NCI-H774 (cell line): ENCODE measurements at regions not wholly inside any gene's neighbourhood (a gene's known extent, or its start where the extent isn't known, plus 50 kb on each side); places are given as distances from the start of the nearest gene placed in this dataset.

Source experiments
- DNase-seq: peaks from one replicate; lab custom pipeline; 2025; lab: John Stamatoyannopoulos, UW

GRCh38 chr9:107210775-107211174 is 72.3 kb upstream of the RAD23B start:
- DNase-seq: no peak

- no peak for DNase-seq
Measured at GRCh38 chr9:107211284-107211923, 71.7 kb upstream of the RAD23B start.

DNA sequence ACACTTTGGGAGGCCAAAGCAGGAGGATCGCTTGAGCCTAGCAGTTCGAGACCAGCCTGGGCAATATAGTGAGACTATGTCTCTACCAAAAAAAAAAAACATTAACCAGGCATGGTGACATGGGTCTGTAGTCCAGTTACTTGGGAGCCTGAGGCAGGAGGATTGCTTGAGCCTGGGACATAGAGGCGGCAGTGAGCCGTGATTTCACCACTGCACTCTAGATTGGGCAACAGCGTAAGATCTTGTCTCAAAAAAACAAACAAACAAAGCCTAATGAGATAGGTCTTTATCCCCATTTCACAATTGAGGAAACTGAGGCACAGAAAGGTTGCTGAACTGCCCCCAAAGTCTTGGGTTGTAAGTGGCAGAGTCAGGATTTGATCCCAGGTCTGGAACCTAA is 70.5 kb upstream of the RAD23B start:
- DNase-seq: no peak

GRCh38 chr9:107213080-107213479 is 70.0 kb upstream of the RAD23B start:
- no peak for DNase-seq

- no peak for DNase-seq
Measured at GRCh38 chr9:107213561-107214028, 69.5 kb upstream of the RAD23B start.

GRCh38 chr9:107214381-107214780 is 68.7 kb upstream of the RAD23B start:
- DNase-seq: no peak

GRCh38 chr9:107214915-107215314 is 68.2 kb upstream of the RAD23B start:
- DNase-seq: no peak

DNA sequence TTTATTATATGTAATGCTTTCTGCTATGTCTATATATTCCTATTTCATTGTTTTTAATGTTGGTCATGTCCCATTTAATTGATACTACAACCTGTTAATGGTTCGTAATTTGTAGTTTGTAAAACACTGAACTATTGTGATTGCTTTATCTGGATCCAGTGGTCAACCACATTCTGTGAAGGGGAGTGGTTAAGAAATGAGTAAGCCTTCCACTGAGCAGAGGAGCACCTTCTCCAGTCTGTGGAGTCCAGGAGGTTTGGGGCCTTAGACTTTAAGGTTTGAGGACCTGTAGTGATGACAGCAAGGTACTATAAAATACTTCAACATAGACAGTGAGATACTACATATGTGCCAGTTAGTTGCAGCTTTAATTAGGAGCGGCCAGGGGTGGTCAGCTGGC is 67.7 kb upstream of the RAD23B start:
- no peak for DNase-seq

- no peak for DNase-seq
Measured at GRCh38 chr9:107216329-107216728, 66.8 kb upstream of the RAD23B start.

DNA sequence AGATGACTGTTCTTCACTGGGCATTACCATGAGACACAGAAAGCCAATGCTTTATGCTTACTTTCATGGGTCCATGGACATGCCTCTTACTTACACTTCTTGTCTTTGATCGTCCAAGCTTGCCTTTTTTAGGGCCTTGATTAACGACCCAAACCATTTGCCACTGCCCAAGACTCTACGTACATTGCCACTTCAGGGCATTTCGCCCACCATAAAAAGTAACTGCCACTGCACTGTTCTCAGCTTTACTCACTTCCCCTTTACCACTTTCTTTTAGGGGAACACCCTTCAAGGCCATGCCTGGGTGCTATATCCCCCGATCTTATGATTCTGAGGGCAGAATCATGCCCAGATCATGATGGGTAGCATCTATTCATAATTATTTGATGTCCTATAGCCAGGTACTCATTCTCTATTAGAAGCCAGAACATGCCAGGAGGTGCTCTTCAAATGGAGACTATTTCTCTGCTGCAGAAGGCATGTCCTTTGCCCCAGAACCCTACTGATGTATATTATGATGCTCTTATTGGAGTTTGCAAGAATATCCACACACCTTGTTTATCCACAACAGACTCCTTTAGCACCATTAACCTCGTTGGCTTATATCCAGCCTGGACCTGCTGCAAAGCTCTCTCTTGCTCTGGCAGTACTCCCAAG is 64.1 kb upstream of the RAD23B start:
- DNase-seq: no peak

DNA sequence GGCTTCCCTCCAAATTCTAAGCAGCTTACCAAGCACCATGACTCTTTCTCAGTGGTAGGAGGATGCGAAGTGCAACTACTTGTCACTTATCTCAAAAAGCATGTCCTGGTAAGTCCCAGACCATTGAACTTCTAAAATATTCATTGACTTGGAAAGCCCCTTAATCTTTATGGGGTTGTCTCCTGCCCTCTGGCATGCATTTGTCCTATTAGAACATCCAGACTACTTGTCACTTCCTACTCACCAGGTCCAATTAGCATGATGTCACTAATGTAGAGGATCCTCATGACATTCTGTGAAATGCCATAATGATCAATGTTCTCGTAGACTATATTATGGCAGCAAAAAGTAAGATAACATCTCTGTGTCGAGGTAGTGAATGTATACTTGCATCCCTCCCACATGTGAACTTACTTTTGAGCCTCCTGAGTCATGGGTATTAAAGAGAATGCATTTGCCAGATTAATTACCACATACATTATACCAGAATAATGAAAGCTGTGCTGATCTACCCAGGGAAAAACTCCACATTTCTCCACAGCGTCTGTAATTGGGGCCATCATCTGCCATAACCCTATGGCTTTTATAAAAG is 63.5 kb upstream of the RAD23B start:
- no peak for DNase-seq

DNA sequence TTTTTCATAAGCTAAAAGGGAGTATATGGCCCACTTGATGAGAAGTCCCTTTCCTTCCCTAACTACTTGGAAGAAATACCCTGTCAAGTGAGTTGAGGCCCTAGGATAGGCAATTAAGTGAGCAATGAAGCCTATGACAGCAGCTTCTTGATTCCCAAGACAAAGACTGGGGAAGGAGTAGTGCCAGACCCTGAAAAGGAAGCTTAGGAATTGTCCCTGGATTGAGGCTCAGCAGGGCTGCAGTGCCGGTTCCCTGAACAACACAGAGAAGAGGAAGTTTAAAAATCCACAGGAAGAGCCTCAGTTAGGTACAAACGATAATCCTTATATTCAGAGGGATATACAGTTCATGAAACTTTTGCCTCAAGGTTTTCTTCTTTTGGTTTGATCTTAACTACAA is 61.8 kb upstream of the RAD23B start:
- DNase-seq: no peak

DNA sequence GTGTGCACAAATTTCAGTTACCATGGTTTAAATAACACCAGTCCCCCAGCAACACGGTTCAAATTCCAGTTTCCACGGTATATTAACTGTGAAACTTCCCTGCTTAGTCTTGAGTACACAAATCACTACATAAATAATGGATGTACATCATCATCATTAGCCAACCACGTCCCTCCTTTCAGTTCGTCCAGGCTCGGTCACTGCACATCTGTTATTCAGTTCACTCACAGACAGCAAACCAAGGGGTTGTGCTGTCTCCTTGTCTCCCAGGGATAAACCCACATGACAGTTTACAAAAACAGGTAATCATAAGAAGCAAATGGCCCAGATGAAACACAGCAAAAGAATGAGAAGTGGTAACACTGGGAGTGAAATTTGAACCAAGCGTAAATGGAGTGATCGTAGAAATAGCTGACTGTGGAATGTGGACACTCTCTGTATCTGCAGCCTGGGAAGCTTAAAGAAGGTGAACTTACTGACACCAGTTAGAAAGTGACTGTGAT is 61.0 kb upstream of the RAD23B start:
- DNase-seq: peak; percentile 45

- no peak for DNase-seq
Measured at GRCh38 chr9:107223381-107223780, 59.7 kb upstream of the RAD23B start.

DNA sequence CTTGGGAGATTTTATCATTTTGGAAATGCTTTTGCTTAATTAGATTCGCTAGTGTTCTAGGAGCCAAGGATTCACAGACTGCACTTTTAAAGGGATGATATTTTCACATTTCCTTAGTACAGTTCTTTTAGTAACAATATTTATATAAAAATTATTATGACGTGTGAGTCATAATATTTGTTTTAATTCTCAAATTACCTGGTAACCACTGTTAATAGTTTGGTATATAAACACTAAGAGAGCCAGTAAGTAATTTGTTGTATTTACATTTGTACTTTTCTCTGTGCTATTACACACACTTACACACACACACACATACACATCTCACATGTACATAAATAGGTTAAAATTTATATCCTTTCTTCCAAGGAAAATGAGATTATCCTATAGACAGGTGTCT is 58.8 kb upstream of the RAD23B start:
- peak; percentile 11 for DNase-seq

- no peak for DNase-seq
Measured at GRCh38 chr9:107226421-107226820, 56.7 kb upstream of the RAD23B start.

DNA sequence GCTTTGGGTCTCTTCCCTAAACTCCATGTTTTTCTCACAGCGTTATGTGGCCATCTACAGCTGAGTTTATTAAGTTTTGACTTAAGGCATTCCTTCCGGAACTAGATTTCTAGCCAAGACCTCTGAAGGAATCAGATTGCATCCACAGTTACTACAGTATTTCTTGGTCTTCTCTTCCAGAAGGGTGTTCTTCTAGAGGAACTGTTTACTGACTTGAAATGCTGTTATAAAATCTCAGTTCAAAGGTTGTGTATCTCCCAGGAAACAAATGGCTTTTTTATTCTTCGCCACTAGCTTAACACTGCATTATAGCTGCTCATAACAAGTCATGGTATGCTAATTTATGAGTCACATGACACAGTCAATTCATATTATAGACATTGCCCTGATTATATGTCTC is 55.3 kb upstream of the RAD23B start:
- DNase-seq: no peak

GRCh38 chr9:107228496-107229039 is 54.5 kb upstream of the RAD23B start:
- DNase-seq: peak; percentile 75

DNA sequence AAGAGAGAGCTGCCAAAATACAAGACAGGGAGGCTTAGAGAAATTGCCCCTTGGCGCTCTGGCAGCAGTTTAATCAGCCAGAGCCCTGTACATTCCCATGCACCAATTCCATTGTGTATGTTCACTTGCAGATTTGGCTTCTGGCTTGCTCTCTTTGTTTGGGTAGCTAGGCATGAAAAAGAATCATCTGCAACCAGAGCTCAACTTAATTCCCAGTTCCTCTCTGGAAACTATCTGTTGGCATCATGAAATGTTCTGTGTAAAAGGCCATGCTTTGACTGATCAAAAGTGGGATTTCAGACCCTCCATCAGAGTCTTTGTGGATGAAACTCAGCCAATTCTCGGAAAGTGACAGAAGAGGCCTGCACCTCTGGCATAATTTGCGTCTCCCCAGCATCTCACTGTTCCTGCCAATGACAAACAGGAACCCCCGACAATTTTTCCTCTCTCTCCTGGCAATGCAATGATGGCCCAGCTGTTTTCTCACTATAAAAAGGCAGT is 53.8 kb upstream of the RAD23B start:
- no peak for DNase-seq
